HG02884 (cell line): ENCODE measurements at regions not wholly inside any gene's neighbourhood (a gene's known extent, or its start where the extent isn't known, plus 50 kb on each side); places are given as distances from the start of the nearest gene placed in this dataset.

ENCODE experiments used
- ATAC-seq: cut with Tn5 transposase; IDR thresholded peaks from one replicate; pipeline ENCODE4 v1.9.1; 2021; ENCODE audit warnings: mild to moderate bottlenecking, moderate library complexity; ENCODE audit not compliant: unreplicated experiment

DNA sequence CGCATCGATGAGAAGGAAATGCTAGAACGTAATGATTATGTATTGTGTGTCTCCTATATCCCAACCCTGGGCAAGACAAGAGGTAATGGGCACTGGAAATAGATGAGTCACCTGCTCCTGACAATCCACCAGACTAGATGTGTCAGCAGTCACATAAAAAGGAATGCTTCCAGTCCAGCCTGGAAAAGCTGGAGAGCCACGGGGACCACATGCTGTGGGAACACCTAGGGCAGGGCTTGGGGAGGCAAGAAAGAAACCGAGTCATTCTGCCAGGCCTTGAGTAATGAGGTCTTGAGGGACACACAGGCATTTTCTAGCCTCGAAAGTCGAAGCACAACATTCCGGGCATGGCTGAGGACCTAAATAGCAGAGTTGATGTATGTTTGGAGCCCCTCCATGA is 716.7 kb upstream of the TMEM132C start:
- no peak for ATAC-seq

DNA sequence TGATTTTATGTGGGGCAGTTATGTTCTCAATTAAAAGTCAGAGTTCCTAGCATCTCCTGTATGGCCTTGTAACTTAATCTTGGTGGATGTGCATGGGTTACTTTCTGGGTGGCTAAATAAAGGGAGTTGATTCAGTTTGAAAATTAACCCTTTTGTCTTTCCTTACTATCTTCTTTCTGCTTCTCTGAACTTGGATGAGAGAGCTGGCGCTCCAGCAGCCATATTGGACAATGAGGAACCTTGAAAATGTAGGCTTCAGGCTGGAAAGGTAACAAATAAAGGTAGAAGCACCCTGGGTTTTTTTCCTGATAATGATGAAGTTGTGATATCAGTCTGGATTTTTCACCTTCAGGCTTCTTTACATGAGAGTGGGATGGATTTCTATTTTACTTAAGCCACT is 714.1 kb upstream of the TMEM132C start:
- no peak for ATAC-seq

DNA sequence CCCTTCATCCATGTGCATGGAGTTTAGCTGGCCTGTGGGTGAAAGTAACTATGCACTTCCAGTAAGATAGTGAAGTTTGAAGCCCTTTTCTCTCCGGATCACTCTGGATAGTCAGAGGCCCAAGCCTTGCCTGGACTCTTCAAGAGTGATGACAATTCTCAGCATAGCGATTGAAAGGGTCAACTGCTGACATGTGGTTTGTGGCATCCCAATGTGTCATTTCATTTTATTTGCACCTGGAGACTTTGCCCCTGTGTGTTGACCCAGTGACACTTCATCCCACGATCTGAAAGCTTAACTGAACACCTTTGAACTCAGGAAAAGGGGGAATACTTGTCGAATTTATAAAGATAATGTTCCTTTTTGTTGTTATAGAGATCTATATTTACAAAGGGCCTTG is 711.9 kb upstream of the TMEM132C start:
- no peak for ATAC-seq

DNA sequence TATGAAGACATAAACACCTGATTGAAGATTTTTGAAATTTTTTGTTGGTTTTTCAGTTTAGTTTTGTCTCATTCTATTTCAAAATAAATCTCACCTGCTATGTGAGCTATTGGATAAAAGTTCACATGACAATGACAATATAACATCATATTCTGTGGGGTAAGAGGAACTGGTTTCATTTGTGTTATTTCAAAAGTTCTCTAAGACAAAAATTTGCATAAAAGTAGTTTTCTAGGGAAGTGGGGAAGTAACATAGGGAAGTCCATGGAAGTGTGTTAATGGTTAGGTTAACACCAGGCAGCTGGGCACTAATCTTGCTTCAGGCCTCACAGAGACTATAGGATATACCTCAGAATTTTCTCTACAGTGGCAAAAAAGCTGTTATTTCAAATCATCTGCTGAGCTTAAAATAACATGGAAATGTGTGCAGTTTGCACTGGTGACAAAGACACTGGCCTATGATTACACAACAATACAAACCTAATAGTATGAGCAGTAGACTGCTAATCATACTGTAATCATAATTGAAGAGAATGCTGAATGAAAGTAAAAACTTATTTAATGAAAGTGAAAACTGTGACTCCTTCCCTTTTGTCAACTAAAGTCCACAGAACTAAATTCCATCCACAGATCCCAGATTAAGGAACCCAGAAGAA is 710.6 kb upstream of the TMEM132C start:
- no peak for ATAC-seq

DNA sequence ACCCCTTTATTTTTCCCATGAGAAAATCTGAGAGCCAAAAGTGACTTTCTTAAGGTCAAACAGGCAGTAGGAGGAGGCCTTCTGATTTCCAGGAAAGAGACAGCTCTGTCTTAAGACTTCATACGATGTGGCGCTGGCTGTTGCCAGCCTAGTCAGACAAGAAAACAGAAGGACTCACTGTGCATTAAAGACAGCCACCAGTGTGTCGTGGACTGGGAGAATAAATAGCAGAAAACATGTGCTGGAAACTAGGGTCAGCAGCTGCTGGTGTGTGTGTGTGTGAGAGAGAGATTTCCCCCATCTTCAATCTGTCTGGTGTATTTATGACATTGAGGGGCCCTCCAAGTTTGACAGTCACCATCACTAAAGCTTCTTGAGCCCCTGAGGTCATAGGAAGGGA is 708.6 kb upstream of the TMEM132C start:
- ATAC-seq, result no peak

DNA sequence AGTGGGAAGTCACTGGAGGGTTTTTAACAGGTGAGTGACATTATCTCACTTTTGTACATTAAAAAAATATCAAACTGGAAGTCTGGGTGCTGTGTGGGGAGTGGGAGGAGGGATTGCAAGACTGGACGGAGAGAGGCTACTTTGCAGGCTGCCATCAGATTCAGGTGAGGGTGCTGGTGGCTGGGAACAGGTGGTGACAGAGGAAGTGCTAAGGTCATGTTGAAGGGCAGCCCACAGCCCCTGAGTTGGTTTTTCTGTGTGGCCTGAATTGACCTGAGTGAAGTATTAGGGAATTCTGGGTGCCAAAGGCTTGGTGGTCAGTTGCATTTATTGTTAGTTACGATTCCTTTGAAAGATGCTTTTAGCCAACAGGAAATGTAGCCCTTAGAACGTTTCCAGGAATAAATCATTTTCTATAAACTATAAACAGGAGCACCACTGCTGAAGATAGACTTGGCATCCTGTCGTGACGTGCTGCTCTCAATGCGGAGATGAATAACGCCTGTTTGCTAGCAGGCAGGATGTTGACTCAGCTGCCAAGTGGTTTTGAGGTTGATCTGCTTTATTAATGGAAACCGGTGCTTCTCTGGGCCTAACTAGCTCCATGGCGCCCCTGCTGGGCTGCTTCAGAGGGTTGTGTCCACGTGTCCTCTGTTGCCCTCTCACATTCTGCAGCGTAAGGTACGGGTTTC is 707.5 kb upstream of the TMEM132C start:
- ATAC-seq, result no peak

DNA sequence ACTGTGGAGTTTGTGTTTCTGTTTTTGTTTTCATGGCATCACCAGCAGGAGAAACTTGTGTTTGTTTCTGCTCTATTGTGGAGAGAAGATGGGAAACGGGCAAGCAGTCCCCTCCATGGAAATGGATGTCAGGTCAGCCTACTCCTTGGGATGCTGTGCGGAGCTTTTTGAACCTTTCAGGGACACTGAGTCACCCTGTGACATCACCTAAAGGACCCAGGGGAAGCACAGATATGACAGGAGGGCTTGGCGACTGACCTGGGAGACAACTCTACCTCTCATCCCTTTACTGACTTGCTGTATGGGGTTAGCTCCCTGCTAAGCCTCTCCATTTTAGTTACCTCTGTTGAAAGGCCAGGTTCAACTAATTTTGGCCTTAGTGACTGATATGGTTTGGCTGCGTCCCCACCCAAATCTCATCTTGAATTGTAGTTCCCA is 706.9 kb upstream of the TMEM132C start:
- ATAC-seq, result no peak

DNA sequence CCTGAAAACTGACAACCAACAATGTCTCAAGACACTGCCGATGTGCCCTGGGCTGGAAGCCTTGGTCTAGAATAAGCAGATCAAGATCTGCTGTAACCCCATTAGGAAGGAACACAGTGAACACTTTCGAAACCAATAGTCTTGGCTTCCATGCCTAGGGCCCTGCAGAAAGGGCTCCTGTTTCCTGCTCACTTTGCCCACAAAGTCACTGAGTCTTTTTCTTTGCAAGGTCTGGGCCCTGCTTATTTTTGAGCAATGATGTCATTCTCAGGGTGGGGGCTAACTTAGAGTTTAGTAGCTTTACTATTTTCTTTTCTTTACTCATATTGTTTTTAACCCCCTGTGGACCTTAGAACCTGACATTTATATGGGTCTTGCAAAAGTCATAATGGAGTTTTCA is 704.2 kb upstream of the TMEM132C start:
- ATAC-seq, result no peak

DNA sequence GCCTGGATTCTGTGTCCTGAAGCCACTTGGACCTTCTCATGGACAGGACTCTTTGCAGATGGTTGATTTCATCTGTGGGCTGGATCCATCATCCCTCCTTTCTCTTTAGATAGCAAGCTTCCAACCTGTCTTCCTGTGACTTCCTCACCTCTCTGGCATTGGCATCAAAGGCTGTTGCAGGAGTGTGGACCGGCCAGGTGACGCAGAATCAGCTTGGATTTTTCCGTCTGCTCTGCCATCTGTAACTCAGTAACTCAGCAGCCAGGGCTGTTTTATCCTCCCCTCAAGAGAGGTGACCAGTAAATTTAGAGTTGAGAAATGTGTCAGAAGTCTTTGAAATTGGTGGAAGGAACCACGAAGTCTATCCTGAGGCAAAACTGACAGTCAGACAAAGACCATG is 701.7 kb upstream of the TMEM132C start:
- ATAC-seq, result no peak

DNA sequence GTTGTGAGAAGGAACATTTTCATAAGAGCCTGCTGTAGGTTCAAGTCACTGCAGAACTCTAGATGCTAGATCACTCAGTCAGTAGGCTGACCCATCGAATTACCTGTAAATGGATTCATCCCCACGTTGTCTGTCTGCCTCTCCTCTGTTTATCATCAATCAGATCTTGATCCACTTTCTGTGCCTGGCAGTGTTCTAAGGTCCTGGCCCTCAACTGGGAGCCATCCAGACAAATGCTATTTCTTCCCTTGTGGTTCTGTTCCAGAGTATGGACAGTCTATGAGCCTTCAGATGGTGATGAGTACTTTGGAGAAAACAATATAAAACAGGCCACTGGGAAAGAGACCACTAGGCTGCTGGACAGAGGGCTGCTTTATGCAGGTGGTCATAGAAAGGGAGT is 699.4 kb upstream of the TMEM132C start:
- no peak for ATAC-seq

DNA sequence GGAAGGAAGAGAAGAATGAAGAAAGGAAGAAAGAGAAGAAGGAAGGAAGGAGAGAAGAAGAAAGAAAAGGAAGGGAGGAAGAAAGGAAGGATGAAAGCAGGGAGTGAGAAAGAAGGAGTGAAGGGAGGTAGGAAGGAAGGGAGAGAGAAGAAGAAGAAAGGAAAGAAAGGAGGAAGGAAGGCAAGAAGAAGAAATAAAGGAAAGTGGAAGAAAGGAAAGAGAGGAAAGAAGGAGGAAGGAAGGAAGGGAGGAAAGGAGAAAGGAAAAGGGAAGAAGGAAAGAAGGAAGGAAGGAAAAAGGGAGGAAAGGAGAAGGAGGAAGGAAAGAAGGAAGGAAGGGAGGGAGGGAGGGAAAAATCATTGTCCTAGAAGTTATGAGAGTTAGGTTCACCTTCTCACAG is 696.6 kb upstream of the TMEM132C start:
- no peak for ATAC-seq

DNA sequence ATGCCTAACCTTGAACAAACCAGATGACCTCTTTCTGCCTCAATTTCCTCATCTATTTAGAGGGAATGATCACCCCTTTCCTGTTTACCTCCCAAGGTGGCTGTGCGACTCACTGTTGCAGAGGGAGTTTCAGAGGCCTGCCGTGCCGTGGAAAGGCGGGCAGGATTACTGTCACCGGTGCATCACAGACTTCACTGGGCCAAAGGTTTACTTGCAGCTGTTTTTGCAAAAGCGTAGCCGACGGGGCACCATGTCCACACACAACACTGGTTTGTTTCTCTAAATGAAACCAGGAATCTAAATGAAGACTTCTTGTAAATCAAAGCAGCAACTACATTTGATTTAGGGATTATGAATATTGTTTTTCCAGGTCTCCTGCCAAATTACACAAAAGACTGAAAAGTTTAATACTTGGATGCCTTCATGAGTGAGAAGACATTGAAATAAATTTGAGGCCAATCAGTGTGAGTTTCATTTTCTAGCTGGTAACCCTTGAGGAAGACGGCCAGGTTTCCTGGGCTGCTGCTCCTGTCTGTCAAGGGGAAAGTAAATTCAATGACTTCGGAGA is 696.1 kb upstream of the TMEM132C start:
- ATAC-seq, result no peak

DNA sequence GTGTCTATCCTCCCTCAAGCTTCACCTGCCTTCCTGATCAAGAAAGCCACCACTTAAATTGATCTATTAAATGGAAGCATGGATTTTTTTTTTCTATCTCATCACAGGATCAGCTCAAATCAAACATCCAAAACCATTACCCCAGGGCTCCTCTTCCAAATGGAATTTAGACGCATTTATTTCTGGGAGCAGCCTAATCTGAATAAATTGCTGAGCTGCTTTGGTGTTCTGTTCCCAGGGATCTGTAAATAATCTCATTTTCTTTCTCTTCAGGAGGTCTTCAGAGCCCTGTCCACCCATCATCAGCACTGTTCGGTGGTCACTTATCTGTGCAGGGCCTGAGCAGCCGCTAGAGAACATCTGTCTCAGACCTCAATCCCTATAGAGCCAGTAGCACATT is 695.4 kb upstream of the TMEM132C start:
- no peak for ATAC-seq

DNA sequence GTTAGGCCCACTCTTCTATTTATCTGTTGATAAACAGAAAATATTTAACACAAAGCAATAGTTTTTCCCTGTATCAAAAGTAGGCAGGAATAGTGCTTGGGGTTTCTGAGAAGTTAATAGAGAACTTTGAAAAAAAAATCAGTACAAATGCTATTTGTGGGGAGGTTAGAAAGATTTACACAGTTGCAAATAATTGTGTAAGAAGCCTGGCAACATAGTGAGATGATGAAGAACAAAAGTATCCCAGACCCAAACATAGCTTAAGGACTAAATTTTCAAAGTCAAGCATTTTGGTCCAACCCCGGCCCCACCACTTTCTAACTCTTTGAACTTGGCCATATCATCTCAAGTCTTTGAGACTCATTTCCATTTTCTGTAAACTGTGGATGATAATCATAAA is 687.5 kb upstream of the TMEM132C start:
- ATAC-seq, result no peak

DNA sequence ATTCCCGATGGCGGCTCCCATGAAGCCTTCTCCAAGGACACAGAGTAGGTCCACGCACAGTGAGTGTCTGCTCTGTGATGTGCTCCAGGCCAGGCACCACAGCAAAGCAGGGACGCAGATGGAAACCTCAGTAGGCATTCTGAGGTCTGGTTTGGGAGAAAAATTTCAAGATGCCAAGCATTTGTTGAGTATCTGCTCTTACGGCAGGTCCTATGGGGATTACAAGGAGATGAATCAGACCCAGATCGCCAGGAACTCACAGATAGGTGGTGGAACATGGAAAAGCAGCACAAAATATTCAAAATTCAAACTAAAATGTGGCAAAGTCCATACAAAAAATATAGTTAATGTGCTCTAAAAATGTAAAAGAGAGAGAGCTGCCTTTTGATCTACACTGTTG is 684.9 kb upstream of the TMEM132C start:
- ATAC-seq, result no peak

DNA sequence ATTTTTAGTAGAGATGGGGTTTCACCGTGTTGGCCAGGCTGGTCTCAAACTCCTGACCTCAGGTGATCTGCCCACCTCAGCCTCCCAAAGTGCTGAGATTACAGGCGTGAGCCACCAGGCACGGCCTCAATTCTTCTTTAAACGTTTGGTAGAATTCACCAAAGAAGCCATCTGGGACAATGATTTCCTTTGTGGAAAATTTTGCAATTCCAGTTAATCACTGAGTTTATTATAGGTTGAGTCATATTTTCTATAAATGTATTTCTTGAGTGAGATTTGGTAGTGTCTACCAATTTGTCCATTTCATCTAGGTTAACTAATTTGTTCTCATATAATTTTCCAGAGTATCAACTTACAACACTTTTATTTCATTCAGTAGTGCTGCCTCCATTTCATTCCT is 683.9 kb upstream of the TMEM132C start:
- no peak for ATAC-seq

DNA sequence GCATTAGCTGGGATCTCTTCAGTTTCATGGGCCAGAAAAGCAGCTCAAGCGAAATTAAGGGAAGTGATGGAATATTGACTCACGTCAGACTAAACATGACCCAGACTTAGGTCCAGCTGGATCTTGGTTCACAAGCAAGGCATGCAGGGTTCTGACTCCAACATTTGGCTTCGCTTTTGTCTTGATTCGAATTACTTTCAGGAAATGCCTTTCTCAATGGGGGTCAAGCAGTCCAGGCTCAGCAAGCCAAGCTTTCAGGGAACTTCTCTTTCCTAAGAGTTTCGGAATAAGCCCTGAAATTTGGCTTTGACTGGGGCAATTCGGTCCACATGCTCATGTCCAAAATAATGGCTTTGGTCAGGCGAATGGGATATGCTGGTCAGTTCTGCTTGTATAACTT is 678.7 kb upstream of the TMEM132C start:
- ATAC-seq, result no peak

DNA sequence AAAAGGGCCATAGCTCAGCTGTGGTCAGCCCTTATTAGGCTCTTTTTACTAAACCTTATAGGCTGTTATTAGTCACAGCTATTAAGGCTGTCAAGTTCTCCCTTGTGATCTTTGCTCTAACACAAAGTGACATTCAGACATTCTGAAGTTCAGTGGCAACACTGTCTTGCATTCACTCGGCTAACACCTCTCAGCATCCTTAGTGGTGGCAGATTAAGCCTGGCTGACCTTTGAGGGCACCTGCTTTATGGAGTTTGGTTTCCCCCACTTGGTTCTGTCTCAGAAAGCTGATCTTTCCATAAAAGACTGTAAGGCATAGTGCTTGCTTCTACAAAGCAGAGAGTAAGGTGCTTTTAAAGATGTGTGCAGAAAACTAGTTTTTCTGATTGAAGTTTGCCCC is 677.4 kb upstream of the TMEM132C start:
- ATAC-seq, result no peak

DNA sequence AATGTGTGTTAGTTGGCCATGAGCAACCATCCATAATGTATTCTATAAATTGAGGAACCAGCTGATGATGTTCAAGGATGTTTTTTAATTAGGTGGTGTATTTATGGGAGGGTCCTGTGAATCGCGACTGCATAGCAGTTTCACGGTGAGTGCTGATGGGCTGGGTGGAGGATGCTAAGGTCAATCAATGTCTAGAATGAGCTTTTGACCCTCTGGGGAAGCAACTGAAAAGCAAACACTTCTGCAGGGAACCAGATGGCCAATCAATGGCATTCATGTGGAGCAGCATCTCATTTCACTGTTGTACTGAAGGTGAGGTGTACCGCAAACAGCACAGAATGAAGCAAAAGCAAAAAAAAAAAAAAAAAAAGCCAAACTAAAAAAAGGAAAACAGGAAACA is 676.1 kb upstream of the TMEM132C start:
- no peak for ATAC-seq

DNA sequence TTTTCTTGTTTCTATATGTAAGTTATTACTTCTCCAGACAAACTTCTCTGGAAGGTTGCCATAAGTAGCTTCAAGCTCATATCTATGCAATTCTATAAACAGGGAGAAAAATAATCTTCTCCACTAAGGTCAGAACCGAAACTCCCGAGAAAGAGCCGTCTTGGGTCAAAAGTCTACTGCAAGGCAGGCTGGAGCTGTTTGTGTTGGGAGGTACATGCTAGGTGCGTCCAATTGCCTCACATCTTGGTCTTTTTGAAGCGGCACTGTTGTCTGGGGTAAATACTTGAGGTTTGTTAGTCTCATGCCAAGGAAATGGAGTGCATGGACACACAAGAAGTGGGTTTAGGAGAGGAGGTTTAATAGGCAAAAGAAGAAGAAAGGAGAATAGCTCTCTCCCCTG is 674.7 kb upstream of the TMEM132C start:
- ATAC-seq, result no peak

DNA sequence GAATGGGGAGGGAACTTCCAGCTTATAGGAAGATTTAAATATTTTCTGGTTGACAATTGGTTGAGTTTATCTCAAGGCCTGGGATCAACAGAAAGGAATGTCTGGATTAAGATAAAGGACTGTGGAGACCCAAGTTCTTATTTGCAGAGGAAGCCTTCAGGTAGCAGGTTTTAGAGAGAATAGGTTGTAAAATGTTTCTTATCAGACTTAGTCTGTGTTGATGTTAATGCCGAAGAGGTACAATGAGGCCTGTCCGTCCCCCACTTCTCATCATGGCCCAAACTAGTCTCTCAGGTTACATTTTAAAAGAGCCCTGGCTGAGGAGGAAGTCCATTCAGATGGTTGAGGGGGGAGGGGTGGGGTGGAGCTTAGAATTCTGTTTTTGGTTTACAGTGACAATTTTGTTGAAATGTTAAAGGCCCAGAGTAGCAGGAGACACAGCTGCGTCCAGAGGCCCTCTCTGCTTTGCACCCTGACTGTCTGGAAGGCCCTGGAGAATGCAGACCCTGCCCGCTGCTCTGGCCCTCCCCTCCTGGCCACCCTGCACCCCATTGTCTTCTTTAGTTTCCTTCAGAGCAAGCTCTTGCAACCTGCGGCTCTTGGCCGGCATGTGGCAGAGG is 672.5 kb upstream of the TMEM132C start:
- no peak for ATAC-seq

DNA sequence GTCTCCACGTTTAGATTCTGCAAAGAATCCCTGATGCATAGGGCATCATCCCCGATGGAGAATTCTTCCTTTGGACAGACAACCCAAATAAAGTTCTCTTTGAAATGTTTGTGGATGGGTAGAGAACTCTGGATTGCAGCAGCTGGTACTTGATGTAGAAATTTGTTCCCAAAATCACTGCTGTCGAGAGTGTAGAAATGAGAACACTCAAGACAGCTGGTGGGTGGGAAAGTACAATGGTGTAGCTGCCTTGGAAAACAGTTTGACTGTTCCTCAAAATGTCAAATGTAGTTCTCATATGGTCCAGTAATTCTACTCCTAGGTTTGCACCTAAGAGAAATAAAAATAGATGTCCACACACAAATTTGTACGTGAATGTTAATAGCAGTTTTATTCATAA is 671.5 kb upstream of the TMEM132C start:
- ATAC-seq, result no peak
